ENCODE measurements at regions not wholly inside any gene's neighbourhood (a gene's known extent, or its start where the extent isn't known, plus 50 kb on each side); places are given as distances from the start of the nearest gene placed in this dataset.
"Not testable (repeated sequence)": the region's sequence is repeated elsewhere in the genome, so short reads cannot be mapped to it uniquely, and the experiment has no call there.

- DNase-seq (ENCODE audit: low spot score): no peak
Observed at GRCh38 chr14:97029800-97030199, 232.6 kb downstream of the VRK1 start.

GRCh38 chr14:97031530-97031929, 234.3 kb downstream of the VRK1 start:
- DNase-seq (ENCODE audit: low spot score): no peak

- DNase-seq (ENCODE audit: low spot score): no peak
Observed at GRCh38 chr14:97033556-97034081, 236.4 kb downstream of the VRK1 start.

GRCh38 chr14:97036086-97036852, 239.1 kb downstream of the VRK1 start:
- DNase-seq (ENCODE audit: low spot score): no peak

GRCh38 chr14:97039717-97040363, 242.7 kb downstream of the VRK1 start:
- DNase-seq (ENCODE audit: low spot score): no peak

- DNase-seq (ENCODE audit: low spot score): no peak
Observed at GRCh38 chr14:97046967-97047366, 249.8 kb downstream of the VRK1 start.

GRCh38 chr14:97052001-97052400, 254.8 kb downstream of the VRK1 start:
- no peak for DNase-seq (ENCODE audit: low spot score)

GRCh38 chr14:97053941-97054340, 256.8 kb downstream of the VRK1 start:
- no peak for DNase-seq (ENCODE audit: low spot score)

- DNase-seq (ENCODE audit: low spot score): no peak
Observed at GRCh38 chr14:97055355-97055754, 258.2 kb downstream of the VRK1 start.

- DNase-seq (ENCODE audit: low spot score): no peak
Observed at GRCh38 chr14:97056086-97056485, 258.9 kb downstream of the VRK1 start.

- DNase-seq (ENCODE audit: low spot score): no peak
Observed at GRCh38 chr14:97057238-97058073, 260.3 kb downstream of the VRK1 start.

- DNase-seq (ENCODE audit: low spot score): no peak
Observed at GRCh38 chr14:97058074-97058467, 260.9 kb downstream of the VRK1 start.

GRCh38 chr14:97058589-97058988, 261.4 kb downstream of the VRK1 start:
- DNase-seq (ENCODE audit: low spot score): no peak

GRCh38 chr14:97061198-97061597, 264.0 kb downstream of the VRK1 start:
- no peak for DNase-seq (ENCODE audit: low spot score)

GRCh38 chr14:97061714-97062113, 264.5 kb downstream of the VRK1 start:
- no peak for DNase-seq (ENCODE audit: low spot score)

- DNase-seq (ENCODE audit: low spot score): no peak
Observed at GRCh38 chr14:97065305-97066067, 268.3 kb downstream of the VRK1 start.

GRCh38 chr14:97066068-97066899, 269.1 kb downstream of the VRK1 start:
- no peak for DNase-seq (ENCODE audit: low spot score)

GRCh38 chr14:97068293-97068692, 271.1 kb downstream of the VRK1 start:
- DNase-seq (ENCODE audit: low spot score): not testable (repeated sequence)

GRCh38 chr14:97070259-97070658, 273.1 kb downstream of the VRK1 start:
- no peak for DNase-seq (ENCODE audit: low spot score)

- no peak for DNase-seq (ENCODE audit: low spot score)
Observed at GRCh38 chr14:97071177-97071576, 274.0 kb downstream of the VRK1 start.

- DNase-seq (ENCODE audit: low spot score): no peak
Observed at GRCh38 chr14:97073622-97074021, 276.4 kb downstream of the VRK1 start.
